ES-I3 (cell line): ENCODE measurements at regions not wholly inside any gene's neighbourhood (a gene's known extent, or its start where the extent isn't known, plus 50 kb on each side); places are given as distances from the start of the nearest gene placed in this dataset.

Source experiments
- H3K36me3 ChIP-seq: 2 replicates; pipeline ENCODE4 v1.6.1; 2013; ENCODE audit warnings: mild to moderate bottlenecking, low read length, control low read depth, moderate library complexity; ENCODE audit not compliant: insufficient read depth
- H3K4me1 ChIP-seq: 2 replicates; pipeline ENCODE4 v1.6.1; 2013; ENCODE audit warnings: mild to moderate bottlenecking, control low read depth, low read length; ENCODE audit not compliant: insufficient read depth
- H3K9ac ChIP-seq: 2 replicates; pipeline ENCODE4 v1.6.1; 2013; ENCODE audit warnings: low read depth, mild to moderate bottlenecking, low read length, moderate library complexity
- H3K9me3 ChIP-seq: 2 replicates; pipeline ENCODE4 v1.6.1; 2013; ENCODE audit warnings: mild to moderate bottlenecking, low read length, moderate library complexity; ENCODE audit not compliant: control insufficient read depth, insufficient read depth

- Histone ChIP-seq H3K4me1 (0 out of 2 replicates have a peak, but pooled peaks cover 4% of the 10 kb centered on the region), H3K9me3 (no peaks in the 10 kb centered on the region), H3K36me3 (no peaks in the 10 kb centered on the region), H3K9ac (peak overlapping the region; percentile 84; the same call in 1 of the 2 replicates)
Measured at GRCh38 chr6:26311012-26311384, 54.0 kb upstream of the BTN3A2 start.

GRCh38 chr6:26311385-26312095 is 53.5 kb upstream of the BTN3A2 start:
- Histone ChIP-seq H3K4me1 (0 out of 2 replicates have a peak, but pooled peaks cover under 1% of the 10 kb centered on the region), H3K9me3 (no peaks in the 10 kb centered on the region), H3K36me3 (no peaks in the 10 kb centered on the region), H3K9ac (peak overlapping the region; percentile 84)

- Histone ChIP-seq H3K4me1 (no peaks in the 10 kb centered on the region), H3K36me3 (no peaks in the 10 kb centered on the region), H3K9ac (peak overlapping the region; percentile 84), H3K9me3 (no peaks in the 10 kb centered on the region)
Measured at GRCh38 chr6:26312096-26312463, 52.9 kb upstream of the BTN3A2 start.

- Histone ChIP-seq H3K9me3 (no peaks in the 10 kb centered on the region), H3K4me1 (no peaks in the 10 kb centered on the region), H3K36me3 (no peaks in the 10 kb centered on the region), H3K9ac (peak overlapping the region; percentile 84)
Measured at GRCh38 chr6:26312501-26313397, 52.2 kb upstream of the BTN3A2 start.
